Natural killer cell treated with Interleukin-12 subunit alpha and Interleukin-12 subunit beta and Interleukin-15 and Interleukin-18, amount 100 ng/mL, for 72 hours (primary cell): ENCODE measurements at regions not wholly inside any gene's neighbourhood (a gene's known extent, or its start where the extent isn't known, plus 50 kb on each side); places are given as distances from the start of the nearest gene placed in this dataset.
A peak's percentile ranks its signal among the peaks of the same experiment; 100 is the strongest.
"Not testable (repeated sequence)": the region's sequence is repeated elsewhere in the genome, so short reads cannot be mapped to it uniquely, and the experiment has no call there.

ENCODE experiments used
- ATAC-seq, 2 donors: fragments of 150-1000 bp; cut with Tn5 transposase in 1 of 2; sonication (Bioruptor Pico), chemical (Tn5 transposase) in 1 of 2; 2 replicates each; pipeline ENCODE4 v1.10.0; 2021
- DNase-seq: peaks from one replicate; pipeline ENCODE4 v3.0.0; 2022; ENCODE audit warnings: low spot score
- H3K27ac Mint-ChIP-seq, 2 donors: 1 replicate in 1 of 2; 2 replicates in 1 of 2; pipeline ENCODE4 v1.8.0; 2022; ENCODE audit warnings: mixed read lengths in 2 of 2, mild to moderate bottlenecking in 1 of 2, moderate library complexity in 1 of 2
- H3K27me3 Mint-ChIP-seq, 2 donors: 1 replicate in 1 of 2; 2 replicates in 1 of 2; pipeline ENCODE4 v1.8.0; 2022; ENCODE audit warnings: mixed read lengths in 2 of 2
- H3K36me3 Mint-ChIP-seq: one replicate; pipeline ENCODE4 v1.8.0; 2022; ENCODE audit warnings: mixed read lengths
- H3K4me1 Mint-ChIP-seq, 2 donors: 1 replicate in 1 of 2; 2 replicates in 1 of 2; pipeline ENCODE4 v1.8.0; 2022; ENCODE audit warnings: low read depth in 2 of 2, mixed read lengths in 2 of 2, mild to moderate bottlenecking in 1 of 2
- H3K4me3 Mint-ChIP-seq: one replicate; pipeline ENCODE4 v1.8.0; 2022; ENCODE audit warnings: mixed read lengths
- H3K9me3 Mint-ChIP-seq: 2 replicates; pipeline ENCODE4 v1.8.0; 2022; ENCODE audit warnings: mixed read lengths

DNA sequence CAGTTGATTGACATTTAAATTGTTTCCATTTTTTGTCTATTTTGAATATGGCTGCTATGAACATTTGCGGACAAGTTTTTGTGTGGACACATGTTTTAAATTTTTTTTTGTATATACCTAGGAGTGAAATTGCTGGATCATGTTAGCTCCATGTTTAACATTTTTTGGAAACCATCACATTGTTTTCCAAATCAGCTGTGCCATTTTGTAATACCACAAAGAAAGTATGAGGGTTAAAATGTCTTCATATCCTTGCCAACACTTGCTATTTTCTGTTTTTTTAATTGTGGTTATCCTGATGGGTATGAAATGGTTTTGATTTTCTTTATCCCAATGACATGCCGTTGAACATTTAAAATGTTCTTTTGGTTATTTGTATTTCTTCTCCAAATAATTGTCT lies 52.1 kb downstream of the CARTPT start:
- ATAC-seq (no peak), DNase-seq (no peak)
- H3K4me3 Mint-ChIP-seq, result no peak overlapping the region
- peaks cover 0 to 5% of the 10 kb centered on the region in 2 donors for H3K4me1 Mint-ChIP-seq
- no peaks in the 10 kb centered on the region for H3K36me3 Mint-ChIP-seq
- H3K27ac Mint-ChIP-seq, result no peak overlapping the region
- H3K9me3 Mint-ChIP-seq, result no peaks in the 10 kb centered on the region
- H3K27me3 Mint-ChIP-seq, result peaks cover 14 to 25% of the 10 kb centered on the region in 2 donors

DNA sequence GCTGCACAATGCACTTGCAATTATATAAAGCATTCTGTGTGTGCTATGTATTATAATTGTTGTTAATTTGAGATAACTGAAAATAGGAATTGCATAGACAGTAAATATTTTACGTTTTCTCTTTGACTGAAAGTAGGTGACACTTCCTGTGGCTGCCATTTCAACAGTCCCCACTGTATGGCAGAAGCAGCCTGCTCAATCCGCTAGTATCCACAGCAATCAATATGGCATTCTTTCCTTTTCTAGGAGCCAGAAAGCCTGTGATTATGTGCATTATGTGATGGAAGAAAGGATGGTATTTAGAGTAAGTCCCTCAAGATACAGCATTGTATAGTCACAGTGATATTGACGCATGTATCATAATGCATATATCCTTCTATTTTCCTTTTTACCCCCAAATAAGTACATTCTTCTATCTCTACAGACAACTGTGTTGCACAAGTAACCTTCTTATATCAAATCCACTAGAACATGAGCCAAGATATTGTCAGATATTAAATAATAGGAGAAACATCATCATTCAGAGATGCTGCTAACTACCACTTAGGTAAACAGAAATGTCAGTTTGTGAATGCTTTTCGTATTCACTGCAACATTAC lies 59.7 kb downstream of the CARTPT start:
- Mint-ChIP-seq H3K36me3 (no peaks in the 10 kb centered on the region), H3K27ac (no peak overlapping the region), H3K9me3 (no peaks in the 10 kb centered on the region), H3K27me3 (peaks cover 17 to 23% of the 10 kb centered on the region in 2 donors), H3K4me3 (no peak overlapping the region), H3K4me1 (peaks cover 10 to 16% of the 10 kb centered on the region in 2 donors)
- no peak for ATAC-seq
- DNase-seq, result no peak

DNA sequence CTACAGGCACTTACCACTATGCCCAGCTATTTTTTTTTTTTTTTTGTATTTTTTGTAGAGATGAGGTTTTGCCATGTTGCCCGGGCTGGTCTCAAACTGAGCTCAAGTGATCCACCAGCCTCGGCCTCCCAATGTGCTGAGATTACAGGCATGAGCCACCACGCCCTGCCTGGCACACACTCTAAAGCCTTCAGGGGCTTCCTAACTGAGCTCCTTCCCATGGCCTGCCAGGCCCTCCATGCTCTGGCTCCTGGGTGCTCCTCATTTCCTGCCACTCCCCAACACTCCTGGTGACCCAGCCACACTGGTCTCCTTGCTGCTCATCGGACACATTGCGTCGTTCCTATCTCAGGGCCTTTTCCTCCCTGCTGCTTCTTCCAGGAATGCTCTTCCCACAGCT lies 61.5 kb downstream of the CARTPT start:
- Mint-ChIP-seq H3K9me3 (no peaks in the 10 kb centered on the region), H3K27ac (no peak overlapping the region), H3K36me3 (no peaks in the 10 kb centered on the region), H3K4me3 (no peak overlapping the region), H3K4me1 (peaks cover 10 to 16% of the 10 kb centered on the region in 2 donors), H3K27me3 (peaks cover 19 to 29% of the 10 kb centered on the region in 2 donors)
- no peak for ATAC-seq
- no peak for DNase-seq

DNA sequence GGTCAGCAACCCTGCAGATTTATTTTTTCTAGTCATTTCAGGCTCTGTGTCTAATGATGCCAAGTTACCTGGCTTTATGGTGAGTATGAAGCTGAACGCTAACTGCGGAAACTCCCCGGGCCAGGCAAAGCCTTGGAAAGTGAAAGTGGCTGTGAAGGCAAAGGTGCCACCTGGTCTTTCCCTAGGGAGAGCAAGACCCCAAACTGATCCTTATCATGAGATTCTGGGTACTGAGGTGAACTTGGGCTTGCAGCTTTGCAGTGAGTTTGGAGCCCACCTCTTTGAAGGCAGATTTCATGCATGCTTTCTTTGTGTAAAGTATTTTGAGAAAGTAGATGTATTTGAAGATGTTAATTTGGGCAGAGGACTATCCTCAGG lies 63.3 kb downstream of the CARTPT start:
- H3K27me3 Mint-ChIP-seq, result peaks cover 20 to 27% of the 10 kb centered on the region in 2 donors
- DNase-seq, result no peak
- ATAC-seq, result no peak
- no peak overlapping the region for H3K27ac Mint-ChIP-seq
- H3K36me3 Mint-ChIP-seq, result no peaks in the 10 kb centered on the region
- H3K4me1 Mint-ChIP-seq, result peaks cover 10 to 16% of the 10 kb centered on the region in 2 donors
- H3K4me3 Mint-ChIP-seq, result peak overlapping the region; percentile 35
- H3K9me3 Mint-ChIP-seq, result no peaks in the 10 kb centered on the region

DNA sequence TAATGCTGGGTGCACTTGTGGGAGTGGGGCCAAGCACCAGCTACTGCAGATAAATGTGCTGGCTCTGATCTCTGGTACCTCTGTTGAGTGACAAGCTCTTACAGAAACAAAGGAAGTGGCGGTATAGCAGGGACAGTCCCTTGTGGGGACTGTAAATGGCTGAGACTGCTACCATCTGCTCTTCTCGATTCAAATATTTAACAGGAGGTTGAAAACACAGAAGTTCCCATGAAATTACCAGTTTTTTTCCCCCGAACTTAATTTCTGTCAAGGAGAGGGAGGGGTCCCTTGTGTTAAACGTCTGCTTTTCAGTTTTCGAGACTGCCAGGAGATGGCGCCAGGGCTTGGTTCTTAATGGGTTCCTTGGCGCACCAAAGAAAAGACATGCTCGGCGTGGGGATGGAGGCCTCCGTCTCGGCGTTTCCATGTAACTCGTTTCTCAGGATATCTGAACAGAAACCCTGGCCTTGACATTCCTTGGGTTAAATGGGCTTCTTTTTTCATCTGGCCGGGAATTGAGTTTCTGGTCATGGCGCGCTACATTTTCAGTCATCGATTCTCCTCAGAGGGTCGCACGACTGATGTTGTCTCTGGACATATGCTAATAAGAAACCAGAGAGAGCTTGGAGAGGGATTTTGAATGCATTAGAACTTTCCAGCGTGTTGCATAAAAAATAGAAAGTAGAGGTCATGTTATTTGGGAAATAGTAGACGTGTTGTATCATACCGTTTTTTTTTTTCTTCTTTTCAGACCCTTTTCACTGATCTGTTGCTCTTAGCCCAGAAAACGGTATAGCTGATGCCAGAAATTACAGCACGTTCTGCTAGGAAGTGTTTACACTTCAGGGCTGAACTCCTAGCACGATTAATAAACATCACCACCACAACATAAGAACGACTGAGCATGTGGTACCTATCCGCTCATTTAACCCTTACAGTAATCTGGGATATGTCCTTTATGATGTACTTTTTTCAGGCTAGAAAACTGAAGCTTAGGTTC lies 64.0 kb downstream of the CARTPT start:
- ATAC-seq (peak; percentile 86 to 90), DNase-seq (no peak)
- Mint-ChIP-seq H3K4me3 (peak overlapping the region; percentile 35), H3K4me1 (peaks cover 10 to 16% of the 10 kb centered on the region in 2 donors), H3K27me3 (peaks cover 22 to 32% of the 10 kb centered on the region in 2 donors), H3K27ac (peak overlapping the region in 1 of 2 donors; percentile 20), H3K36me3 (no peaks in the 10 kb centered on the region), H3K9me3 (no peaks in the 10 kb centered on the region)

DNA sequence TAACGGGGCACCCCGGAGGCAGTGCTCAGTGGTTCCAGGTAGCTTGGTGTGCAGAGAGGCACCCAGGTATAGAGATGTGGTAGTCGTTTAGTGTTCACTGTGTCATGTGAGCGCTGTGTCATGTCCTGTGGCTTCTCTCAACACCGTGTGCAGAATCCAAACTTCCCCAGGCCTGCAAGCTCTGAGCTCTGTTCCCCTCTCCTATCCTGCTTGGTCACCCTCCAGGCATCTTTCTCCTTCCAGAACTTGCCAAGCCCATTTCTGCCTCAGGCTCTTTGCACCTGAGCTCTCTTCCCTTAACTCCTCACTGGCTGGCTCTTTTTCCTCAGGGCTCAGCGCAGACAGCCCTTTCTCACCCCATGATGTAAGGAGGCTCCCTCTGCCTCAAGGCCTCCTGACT lies 64.8 kb downstream of the CARTPT start:
- DNase-seq, result no peak
- Mint-ChIP-seq H3K4me1 (peaks cover 10 to 16% of the 10 kb centered on the region in 2 donors), H3K9me3 (no peaks in the 10 kb centered on the region), H3K27ac (no peak overlapping the region), H3K4me3 (no peak overlapping the region), H3K36me3 (no peaks in the 10 kb centered on the region), H3K27me3 (peaks cover 27 to 40% of the 10 kb centered on the region in 2 donors)
- ATAC-seq, result no peak

DNA sequence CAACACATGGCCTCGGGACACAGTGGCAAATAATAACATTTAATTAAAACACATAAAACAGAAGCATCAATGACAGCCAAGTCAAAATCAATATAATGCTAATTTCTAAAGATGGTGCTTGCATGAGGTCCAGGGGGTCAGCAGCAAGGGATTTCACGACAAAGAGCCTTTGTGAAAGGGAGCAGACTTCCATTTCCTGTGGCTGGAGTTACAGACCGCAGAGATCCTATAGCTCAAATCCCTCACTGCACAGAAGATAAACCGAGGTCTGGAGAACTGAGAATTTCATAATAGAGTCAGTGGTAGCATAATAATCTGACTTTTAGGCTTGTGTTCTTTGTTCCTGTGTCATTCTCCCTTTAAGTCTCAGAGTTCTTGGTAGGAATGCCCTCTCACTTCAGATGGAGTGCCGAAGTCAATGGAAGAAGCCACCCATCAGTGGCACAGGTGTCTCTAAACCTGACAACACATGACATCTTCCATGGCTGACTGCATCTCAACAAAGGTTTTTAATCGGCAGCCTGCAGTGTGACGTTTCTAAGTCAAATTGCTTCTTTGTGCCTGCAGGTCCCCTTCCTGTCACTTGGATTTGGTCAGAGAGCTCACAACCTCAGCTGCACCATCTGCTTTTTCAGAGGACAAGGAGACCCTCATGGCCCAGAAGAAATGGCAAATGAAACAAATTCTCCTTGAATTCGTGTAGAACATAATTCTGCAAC lies 67.4 kb downstream of the CARTPT start:
- Mint-ChIP-seq H3K36me3 (peaks cover 7% of the 10 kb centered on the region), H3K4me3 (no peak overlapping the region), H3K27me3 (peaks cover 26 to 39% of the 10 kb centered on the region in 2 donors), H3K27ac (no peak overlapping the region), H3K9me3 (no peaks in the 10 kb centered on the region), H3K4me1 (peaks cover 10% of the 10 kb centered on the region in 2 donors)
- ATAC-seq, result no peak
- no peak for DNase-seq

DNA sequence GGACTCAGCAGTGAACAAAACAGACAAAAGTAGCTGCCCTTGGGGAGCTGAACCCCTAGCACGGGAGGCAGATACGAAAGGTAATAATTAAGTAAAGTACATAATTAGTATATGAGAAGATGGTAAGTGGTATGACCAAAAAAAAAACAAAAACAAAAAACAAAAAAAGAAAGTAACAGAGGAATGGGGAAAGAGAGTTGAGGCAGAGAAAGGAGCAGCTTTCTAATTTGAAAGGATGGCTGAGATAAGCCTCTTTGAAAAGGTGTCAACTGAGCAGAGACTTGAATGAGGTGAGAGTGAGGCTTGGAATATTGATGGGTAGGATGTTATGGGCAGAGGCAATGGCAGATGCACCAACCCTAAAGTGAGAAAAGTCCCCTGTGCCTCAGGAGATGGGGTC lies 69.7 kb downstream of the CARTPT start:
- Mint-ChIP-seq H3K36me3 (peaks cover 16% of the 10 kb centered on the region), H3K27ac (no peak overlapping the region), H3K4me3 (no peak overlapping the region), H3K27me3 (peaks cover 24 to 38% of the 10 kb centered on the region in 2 donors), H3K9me3 (peaks cover 4% of the 10 kb centered on the region), H3K4me1 (no peaks in the 10 kb centered on the region)
- ATAC-seq, result no peak
- no peak for DNase-seq

DNA sequence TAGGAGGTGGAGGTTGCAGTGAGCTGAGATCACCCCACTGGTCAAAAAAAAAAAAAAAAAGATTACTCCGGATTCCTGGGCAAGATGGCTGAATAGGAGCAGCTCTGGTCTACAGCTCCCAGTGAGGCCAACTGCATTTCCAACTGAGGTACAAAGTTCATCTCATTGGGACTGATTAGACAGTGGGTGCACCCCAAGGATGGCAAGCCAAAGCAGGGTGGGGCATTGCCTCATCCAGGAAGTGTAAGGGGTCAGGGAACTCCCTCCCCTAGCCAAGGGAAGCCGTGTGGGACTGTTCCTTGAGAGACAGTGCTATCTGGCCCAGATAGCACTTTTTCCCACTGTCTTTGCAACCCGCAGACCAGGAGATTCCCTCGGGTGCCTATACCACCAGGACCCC lies 70.7 kb downstream of the CARTPT start:
- Mint-ChIP-seq H3K4me3 (no peak overlapping the region), H3K27ac (no peak overlapping the region), H3K36me3 (peaks cover 16% of the 10 kb centered on the region), H3K27me3 (peaks cover 21 to 32% of the 10 kb centered on the region in 2 donors), H3K9me3 (peaks cover 4% of the 10 kb centered on the region), H3K4me1 (no peaks in the 10 kb centered on the region)
- ATAC-seq, result no peak
- no peak for DNase-seq

DNA sequence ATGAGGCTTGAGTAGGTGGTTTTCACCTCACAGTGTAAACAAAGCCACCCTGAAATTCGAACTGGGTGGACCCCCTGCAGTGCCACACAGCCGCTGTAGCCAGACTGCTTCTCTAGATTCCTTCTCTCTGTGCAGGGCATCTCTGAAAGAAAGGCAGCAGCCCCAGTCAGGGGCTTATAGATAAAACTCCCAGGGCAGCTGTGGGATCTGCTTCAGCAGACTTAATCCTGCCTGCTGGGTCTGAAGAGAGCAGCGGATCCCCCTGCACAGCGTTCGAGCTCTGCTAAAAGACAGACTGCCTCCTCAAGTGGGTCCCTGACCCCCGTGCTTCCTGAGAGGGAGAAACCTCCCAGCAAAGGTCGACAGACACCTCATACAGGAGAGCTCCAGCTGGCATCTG lies 71.4 kb downstream of the CARTPT start:
- ATAC-seq, result no peak
- DNase-seq, result no peak
- no peak overlapping the region for H3K4me3 Mint-ChIP-seq
- no peaks in the 10 kb centered on the region for H3K4me1 Mint-ChIP-seq
- no peak overlapping the region for H3K27ac Mint-ChIP-seq
- H3K9me3 Mint-ChIP-seq, result peaks cover 4% of the 10 kb centered on the region
- peaks cover 16% of the 10 kb centered on the region for H3K36me3 Mint-ChIP-seq
- H3K27me3 Mint-ChIP-seq, result peaks cover 21 to 32% of the 10 kb centered on the region in 2 donors

DNA sequence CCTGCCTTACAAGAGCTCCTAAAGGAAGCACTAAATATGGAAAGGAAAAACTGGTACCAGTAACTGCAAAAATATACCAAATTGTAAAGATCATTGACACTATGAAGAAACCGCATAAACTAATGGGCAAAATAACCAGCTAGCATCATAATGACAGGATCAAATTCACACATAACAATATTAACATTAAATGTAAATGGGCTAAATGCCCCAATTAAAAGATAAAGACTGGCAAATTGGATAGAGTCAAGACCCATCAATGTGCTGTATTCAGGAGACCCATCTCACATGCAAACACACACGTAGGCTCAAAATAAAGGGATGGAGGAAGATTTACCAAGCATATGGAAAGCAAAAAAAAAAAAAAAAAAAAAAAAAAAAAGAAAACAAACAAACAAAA lies 73.0 kb downstream of the CARTPT start:
- H3K4me3 Mint-ChIP-seq, H3K9me3 Mint-ChIP-seq, H3K27ac Mint-ChIP-seq, ATAC-seq, H3K4me1 Mint-ChIP-seq, DNase-seq: not testable (repeated sequence)
- H3K36me3 Mint-ChIP-seq, result peaks cover 16% of the 10 kb centered on the region
- H3K27me3 Mint-ChIP-seq, result peaks cover 17 to 25% of the 10 kb centered on the region in 2 donors

DNA sequence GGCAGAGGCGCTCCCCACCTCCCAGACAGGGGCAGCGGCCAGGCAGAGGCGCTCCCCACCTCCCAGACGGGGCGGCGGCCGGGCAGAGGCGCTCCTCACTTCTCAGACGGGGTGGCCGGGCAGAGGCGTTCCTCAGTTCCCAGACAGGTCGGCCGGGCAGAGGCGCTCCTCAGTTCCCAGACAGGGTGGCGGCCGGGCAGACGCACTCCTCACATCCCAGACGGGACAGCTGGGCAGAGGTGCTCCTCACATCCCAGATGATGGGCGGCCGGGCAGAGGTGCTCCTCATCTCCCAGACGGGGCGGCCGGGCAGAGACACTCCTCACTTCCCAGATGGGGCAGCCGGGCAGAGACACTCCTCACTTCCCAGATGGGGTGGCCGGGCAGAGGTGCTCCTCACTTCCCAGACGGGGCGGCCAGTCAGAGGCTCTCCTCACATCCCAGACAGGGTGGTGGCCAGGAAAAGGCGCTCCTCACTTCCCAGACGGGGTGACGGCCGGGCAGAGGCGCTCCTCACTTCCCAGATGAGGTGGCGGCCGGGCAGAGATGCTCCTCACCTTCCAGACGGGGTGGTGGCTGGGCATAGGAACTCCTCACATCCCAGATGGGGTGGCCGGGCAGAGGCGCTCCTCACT lies 75.1 kb downstream of the CARTPT start:
- no peaks in the 10 kb centered on the region for H3K4me1 Mint-ChIP-seq
- peaks cover 16% of the 10 kb centered on the region for H3K36me3 Mint-ChIP-seq
- H3K27me3 Mint-ChIP-seq, result peaks cover 4 to 19% of the 10 kb centered on the region in 2 donors

DNA sequence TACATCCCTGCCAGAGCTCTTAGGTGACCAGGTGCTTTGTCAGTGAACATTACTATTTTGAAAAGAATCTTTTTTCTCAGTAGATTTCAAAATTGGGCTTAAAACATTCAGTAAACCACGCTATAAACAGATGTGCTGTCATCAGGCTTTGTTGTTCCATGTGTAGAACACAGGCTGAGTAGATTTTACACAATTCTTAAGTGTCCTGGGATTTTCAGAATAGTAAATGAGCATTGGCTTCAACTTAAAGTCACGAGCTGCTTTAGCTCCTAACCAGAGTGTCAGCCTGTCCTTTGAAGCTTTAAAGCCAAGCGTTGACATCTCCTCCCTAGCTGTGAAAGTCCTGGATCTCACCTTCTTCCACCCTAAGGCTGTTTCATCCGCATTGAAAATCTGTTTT lies 83.6 kb downstream of the CARTPT start:
- H3K27me3 Mint-ChIP-seq, result peaks cover 28 to 57% of the 10 kb centered on the region in 2 donors
- H3K9me3 Mint-ChIP-seq, result peaks cover 4% of the 10 kb centered on the region
- no peak overlapping the region for H3K27ac Mint-ChIP-seq
- no peaks in the 10 kb centered on the region for H3K36me3 Mint-ChIP-seq
- no peak for ATAC-seq
- DNase-seq, result no peak
- no peaks in the 10 kb centered on the region for H3K4me1 Mint-ChIP-seq
- no peak overlapping the region for H3K4me3 Mint-ChIP-seq

More for the DNA sequence above, 75.1 kb downstream of the CARTPT start:
- peaks cover 10% of the 10 kb centered on the region for H3K9me3 Mint-ChIP-seq
- no peak overlapping the region for H3K27ac Mint-ChIP-seq
- ATAC-seq (no peak), DNase-seq (no peak)
- no peak overlapping the region for H3K4me3 Mint-ChIP-seq
